ENCODE measurements at regions not wholly inside any gene's neighbourhood (a gene's known extent, or its start where the extent isn't known, plus 50 kb on each side); places are given as distances from the start of the nearest gene placed in this dataset.

GRCh38 chr20:39627765-39628164 is 665.6 kb downstream of the DHX35 start:
- TF ChIP-seq CTCF (IDR thresholded peaks at IDR 0.05) = no peak
- H3K27me3 ChIP-seq = no peaks in the 10 kb centered on the region
- H3K36me3 ChIP-seq = no peaks in the 10 kb centered on the region
- H3K4me3 ChIP-seq (ENCODE audit: low read depth in 1 of 2, low read length in 1 of 2) = no peak overlapping the region
- H3K9me3 ChIP-seq = no peaks in the 10 kb centered on the region
- H3K4me1 ChIP-seq (ENCODE audit: control insufficient read depth in 1 of 2, insufficient read depth in 1 of 2, low read depth in 1 of 2, low read length in 1 of 2) = no peaks in the 10 kb centered on the region
- no peak overlapping the region for H3K27ac ChIP-seq

- H3K9me3 ChIP-seq = no peaks in the 10 kb centered on the region
- H3K36me3 ChIP-seq = no peaks in the 10 kb centered on the region
- H3K4me3 ChIP-seq (ENCODE audit: low read depth in 1 of 2, low read length in 1 of 2) = no peak overlapping the region
- no peaks in the 10 kb centered on the region for H3K27me3 ChIP-seq
- H3K27ac ChIP-seq = no peak overlapping the region
- no peaks in the 10 kb centered on the region for H3K4me1 ChIP-seq (ENCODE audit: control insufficient read depth in 1 of 2, insufficient read depth in 1 of 2, low read depth in 1 of 2, low read length in 1 of 2)
- no peak for TF ChIP-seq CTCF (IDR thresholded peaks at IDR 0.05)
These were observed 662.2 kb downstream of the DHX35 start for GRCh38 chr20:39624316-39624715.

GRCh38 chr20:39623584-39624234 is 661.6 kb downstream of the DHX35 start:
- TF ChIP-seq CTCF (IDR thresholded peaks at IDR 0.05) = no peak
- no peaks in the 10 kb centered on the region for H3K4me1 ChIP-seq (ENCODE audit: control insufficient read depth in 1 of 2, insufficient read depth in 1 of 2, low read depth in 1 of 2, low read length in 1 of 2)
- H3K36me3 ChIP-seq = no peaks in the 10 kb centered on the region
- no peak overlapping the region for H3K27ac ChIP-seq
- no peaks in the 10 kb centered on the region for H3K9me3 ChIP-seq
- no peak overlapping the region for H3K4me3 ChIP-seq (ENCODE audit: low read depth in 1 of 2, low read length in 1 of 2)
- H3K27me3 ChIP-seq = no peaks in the 10 kb centered on the region

- H3K27me3 ChIP-seq = no peaks in the 10 kb centered on the region
- no peaks in the 10 kb centered on the region for H3K36me3 ChIP-seq
- H3K4me3 ChIP-seq (ENCODE audit: low read depth in 1 of 2, low read length in 1 of 2) = no peak overlapping the region
- no peaks in the 10 kb centered on the region for H3K9me3 ChIP-seq
- H3K4me1 ChIP-seq (ENCODE audit: control insufficient read depth in 1 of 2, insufficient read depth in 1 of 2, low read depth in 1 of 2, low read length in 1 of 2) = no peaks in the 10 kb centered on the region
- TF ChIP-seq CTCF (IDR thresholded peaks at IDR 0.05) = no peak
- H3K27ac ChIP-seq = no peak overlapping the region
These were observed 657.2 kb downstream of the DHX35 start for GRCh38 chr20:39619271-39619785.

GRCh38 chr20:39611901-39612300 is 649.8 kb downstream of the DHX35 start:
- Histone ChIP-seq H3K4me3 (ENCODE audit: low read depth in 1 of 2, low read length in 1 of 2) (no peak overlapping the region), H3K36me3 (no peaks in the 10 kb centered on the region), H3K27ac (no peak overlapping the region), H3K9me3 (no peaks in the 10 kb centered on the region), H3K27me3 (no peaks in the 10 kb centered on the region), H3K4me1 (ENCODE audit: control insufficient read depth in 1 of 2, insufficient read depth in 1 of 2, low read depth in 1 of 2, low read length in 1 of 2) (no peaks in the 10 kb centered on the region)
- no peak for TF ChIP-seq CTCF (IDR thresholded peaks at IDR 0.05)

Measured in neutrophil (primary cell).